ENCODE measurements at regions not wholly inside any gene's neighbourhood (a gene's known extent, or its start where the extent isn't known, plus 50 kb on each side); places are given as distances from the start of the nearest gene placed in this dataset.

GRCh38 chr4:121477480-121477879, 96.7 kb upstream of the QRFPR start:
- Histone ChIP-seq H3K4me3 (ENCODE audit: low read depth, low read length) (no peak overlapping the region), H3K27me3 (ENCODE audit: insufficient read depth, low read depth, severe bottlenecking) (no peaks in the 10 kb centered on the region), H3K9me3 (ENCODE audit: severe bottlenecking) (no peaks in the 10 kb centered on the region), H3K36me3 (no peaks in the 10 kb centered on the region), H3K27ac (no peak overlapping the region)
- no peak for TF ChIP-seq CTCF (IDR thresholded peaks at IDR 0.05; ENCODE audit: low read depth, low read length)
- no peak for DNase-seq

- Histone ChIP-seq H3K27ac (no peak overlapping the region), H3K36me3 (no peaks in the 10 kb centered on the region), H3K27me3 (ENCODE audit: insufficient read depth, low read depth, severe bottlenecking) (no peaks in the 10 kb centered on the region), H3K4me3 (ENCODE audit: low read depth, low read length) (no peak overlapping the region), H3K9me3 (ENCODE audit: severe bottlenecking) (no peaks in the 10 kb centered on the region)
- DNase-seq = no peak
- no peak for TF ChIP-seq CTCF (IDR thresholded peaks at IDR 0.05; ENCODE audit: low read depth, low read length)
These were observed 96.3 kb upstream of the QRFPR start for GRCh38 chr4:121477079-121477478.

- H3K4me3 ChIP-seq (ENCODE audit: low read depth, low read length) = no peak overlapping the region
- TF ChIP-seq CTCF (IDR thresholded peaks at IDR 0.05; ENCODE audit: low read depth, low read length) = no peak
- no peak for DNase-seq
These were observed 92.3 kb upstream of the QRFPR start for GRCh38 chr4:121472937-121473721.

GRCh38 chr4:121464854-121465253, 84.0 kb upstream of the QRFPR start:
- no peak for DNase-seq
- Histone ChIP-seq H3K27me3 (ENCODE audit: insufficient read depth, low read depth, severe bottlenecking) (no peaks in the 10 kb centered on the region), H3K4me3 (ENCODE audit: low read depth, low read length) (no peak overlapping the region), H3K27ac (no peak overlapping the region), H3K36me3 (no peaks in the 10 kb centered on the region), H3K9me3 (ENCODE audit: severe bottlenecking) (no peaks in the 10 kb centered on the region)
- TF ChIP-seq CTCF (IDR thresholded peaks at IDR 0.05; ENCODE audit: low read depth, low read length) = no peak

More at GRCh38 chr4:121472937-121473721, 92.3 kb upstream of the QRFPR start:
- Histone ChIP-seq H3K9me3 (ENCODE audit: severe bottlenecking) (no peaks in the 10 kb centered on the region), H3K36me3 (no peaks in the 10 kb centered on the region), H3K27ac (no peak overlapping the region), H3K27me3 (ENCODE audit: insufficient read depth, low read depth, severe bottlenecking) (no peaks in the 10 kb centered on the region)

- peak; percentile 83 for TF ChIP-seq CTCF (IDR thresholded peaks at IDR 0.05; ENCODE audit: low read depth, low read length)
- Histone ChIP-seq H3K9me3 (ENCODE audit: severe bottlenecking) (no peaks in the 10 kb centered on the region), H3K27me3 (ENCODE audit: insufficient read depth, low read depth, severe bottlenecking) (no peaks in the 10 kb centered on the region), H3K36me3 (no peaks in the 10 kb centered on the region), H3K4me3 (ENCODE audit: low read depth, low read length) (no peak overlapping the region), H3K27ac (no peak overlapping the region)
- peak; percentile 71 for DNase-seq
These were observed 81.9 kb upstream of the QRFPR start for GRCh38 chr4:121462660-121463261.
